ENCODE measurements at regions not wholly inside any gene's neighbourhood (a gene's known extent, or its start where the extent isn't known, plus 50 kb on each side); places are given as distances from the start of the nearest gene placed in this dataset.

- TF ChIP-seq GATA2 (IDR thresholded peaks at IDR 0.05; ENCODE audit: low read depth, low read length): no peak
- no peak for TF ChIP-seq GATA3 (IDR thresholded peaks at IDR 0.05; ENCODE audit: low read depth, low read length)
These were observed 55.2 kb upstream of the WNT7B start for GRCh38 chr22:46031965-46032851.

Data from SH-SY5Y (cell line).